H1 (cell line): ENCODE measurements at regions not wholly inside any gene's neighbourhood (a gene's known extent, or its start where the extent isn't known, plus 50 kb on each side); places are given as distances from the start of the nearest gene placed in this dataset.

ENCODE experiments used
- CTCF ChIA-PET: fragments of 300-600 bp; sonication (Branson Sonifier 250); formaldehyde crosslinking; loops from one replicate; lab custom pipeline; 2021; ENCODE audit not compliant: partially characterized antibody; lab: Charles Lee
- POLR2A ChIA-PET: fragments of 300-600 bp; sonication (Branson Sonifier 250); formaldehyde crosslinking; loops from one replicate; lab custom pipeline; 2021; ENCODE audit warnings: inconsistent platforms; ENCODE audit not compliant: partially characterized antibody; lab: Charles Lee
- DNase-seq, 2 experiments: peaks; one replicate each; pipeline versions ENCODE4 v3.0.0 to v3.0.0-alpha.2; 2010 to 2022; ENCODE audit warnings: low spot score in 2 of 2, low read depth in 1 of 2, mixed read lengths in 1 of 2
- FAIRE-seq: peaks from 2 replicates; lab custom pipeline; 2011; peaks lifted over from hg19 to GRCh38; lab: Jason Lieb, UNC
- H2AFZ ChIP-seq: 2 replicates; pipeline ENCODE4 v1.8.1; 2012; ENCODE audit warnings: low read length, inconsistent platforms
- H2AK5ac ChIP-seq: 2 replicates; pipeline ENCODE4 v1.6.1; 2013; ENCODE audit warnings: low read depth, low read length
- H2BK120ac ChIP-seq: replicated peaks from 2 replicates; pipeline ENCODE3; 2013; ENCODE audit warnings: low read depth, low read length, inconsistent platforms
- H2BK12ac ChIP-seq: 2 replicates; pipeline ENCODE4 v1.6.1; 2013; ENCODE audit warnings: low read depth, low read length
- H2BK15ac ChIP-seq: 2 replicates; pipeline ENCODE4 v1.6.1; 2013; ENCODE audit warnings: low read length
- H2BK20ac ChIP-seq: 2 replicates; pipeline ENCODE4 v1.6.1; 2013; ENCODE audit warnings: low read length
- H2BK5ac ChIP-seq: 2 replicates; pipeline ENCODE4 v1.6.1; 2013; ENCODE audit warnings: low read depth, low read length
- H3K14ac ChIP-seq: 2 replicates; pipeline ENCODE4 v1.6.1; 2013; ENCODE audit warnings: inconsistent platforms; ENCODE audit not compliant: insufficient read length
- H3K18ac ChIP-seq: 2 replicates; pipeline ENCODE4 v1.6.1; 2013; ENCODE audit warnings: low read length; ENCODE audit errors: extremely low read depth
- H3K23ac ChIP-seq: 2 replicates; pipeline ENCODE4 v1.6.1; 2013; ENCODE audit warnings: inconsistent platforms; ENCODE audit not compliant: insufficient read length
- H3K23me2 ChIP-seq: 2 replicates; pipeline ENCODE4 v1.6.1; 2013; ENCODE audit warnings: low read depth, low read length
- H3K27ac ChIP-seq: 2 replicates; pipeline ENCODE4 v1.6.1; 2011; ENCODE audit warnings: low read depth, low read length, inconsistent platforms
- H3K27me3 ChIP-seq, 4 experiments: replicated peaks in 1 of 4; 1 replicate in 1 of 4; 2 replicates in 3 of 4; pipeline versions ENCODE4 v1.6.1 to v1.8.1; 2011 to 2013; ENCODE audit warnings: low read length in 3 of 4, mild to moderate bottlenecking in 3 of 4, inconsistent platforms in 2 of 4, mixed read lengths in 2 of 4, moderate library complexity in 1 of 4; ENCODE audit not compliant: control insufficient read depth in 3 of 4, insufficient read depth in 3 of 4; ENCODE audit errors: extremely low read depth in 1 of 4
- H3K36me3 ChIP-seq, 4 experiments: 2 replicates each; pipeline versions ENCODE4 v1.6.1 to v1.8.1; 2011 to 2013; ENCODE audit warnings: mild to moderate bottlenecking in 4 of 4, low read length in 3 of 4, moderate library complexity in 2 of 4, control low read depth in 1 of 4, inconsistent platforms in 1 of 4; ENCODE audit not compliant: insufficient read depth in 4 of 4, control insufficient read depth in 2 of 4
- H3K4ac ChIP-seq: replicated peaks from 2 replicates; pipeline ENCODE3; 2013; ENCODE audit warnings: low read length, low read depth, mixed read lengths, inconsistent platforms; ENCODE audit not compliant: insufficient read length
- H3K4me1 ChIP-seq, 4 experiments: replicated peaks in 1 of 4; 1 replicate in 1 of 4; 2 replicates in 3 of 4; pipeline versions ENCODE4 v1.6.1 to v1.8.1; 2011 to 2013; ENCODE audit warnings: low read length in 3 of 4, inconsistent platforms in 2 of 4, mixed read lengths in 1 of 4; ENCODE audit not compliant: insufficient read depth in 4 of 4, control insufficient read depth in 3 of 4
- H3K4me2 ChIP-seq, 2 experiments: 2 replicates each; pipeline versions ENCODE4 v1.6.1 to v1.8.1; 2011 to 2013; ENCODE audit warnings: low read depth in 2 of 2, low read length in 2 of 2, control low read depth in 1 of 2, inconsistent platforms in 1 of 2, mild to moderate bottlenecking in 1 of 2; ENCODE audit not compliant: insufficient read depth in 1 of 2
- H3K4me3 ChIP-seq, 4 experiments: fragments of 200-600, 300-600 bp in 1 of 4; sonication (generic), shearing (Covaris generic), sonication (Bioruptor Twin) in 1 of 4; 2 replicates each; pipeline versions ENCODE4 v1.5.1 to v1.8.1; 2011 to 2016; ENCODE audit warnings: low read length in 4 of 4, low read depth in 3 of 4, control low read depth in 2 of 4, inconsistent platforms in 2 of 4, mild to moderate bottlenecking in 2 of 4, mixed read lengths in 1 of 4, moderate library complexity in 1 of 4; ENCODE audit not compliant: insufficient read depth in 2 of 4; ENCODE audit errors: extremely low read depth in 1 of 4
- H3K56ac ChIP-seq: replicated peaks from 2 replicates; pipeline ENCODE3; 2013; ENCODE audit warnings: low read depth, mild to moderate bottlenecking, mixed read lengths, low read length, inconsistent platforms; ENCODE audit not compliant: insufficient read length
- H3K79me1 ChIP-seq: 2 replicates; pipeline ENCODE4 v1.6.1; 2013; ENCODE audit warnings: low read depth, low read length, control low read depth
- H3K79me2 ChIP-seq, 2 experiments: 2 replicates each; pipeline versions ENCODE4 v1.6.1 to v1.8.1; 2012 to 2013; ENCODE audit warnings: low read length in 2 of 2, mild to moderate bottlenecking in 2 of 2, inconsistent platforms in 1 of 2; ENCODE audit not compliant: insufficient read depth in 2 of 2, control insufficient read depth in 1 of 2
- H3K9ac ChIP-seq, 4 experiments: replicated peaks in 1 of 4; 1 replicate in 1 of 4; 2 replicates in 3 of 4; pipeline versions ENCODE4 v1.6.1 to v1.8.1; 2011 to 2013; ENCODE audit warnings: low read depth in 3 of 4, low read length in 3 of 4, control low read depth in 2 of 4, mild to moderate bottlenecking in 2 of 4, moderate library complexity in 2 of 4, inconsistent platforms in 1 of 4; ENCODE audit errors: extremely low read depth in 1 of 4
- H3K9me3 ChIP-seq, 2 experiments: 2 replicates each; pipeline versions ENCODE4 v1.6.1 to v1.8.1; 2012 to 2013; ENCODE audit warnings: mild to moderate bottlenecking in 2 of 2, moderate library complexity in 2 of 2, control low read depth in 1 of 2, inconsistent platforms in 1 of 2, low read depth in 1 of 2, low read length in 1 of 2, mixed read lengths in 1 of 2; ENCODE audit not compliant: insufficient read depth in 2 of 2
- H4K20me1 ChIP-seq, 2 experiments: replicated peaks in 1 of 2; 2 replicates each; pipeline versions ENCODE3 to v1.8.1; 2011 to 2013; ENCODE audit warnings: inconsistent platforms in 2 of 2, low read length in 2 of 2, mild to moderate bottlenecking in 1 of 2; ENCODE audit not compliant: insufficient read depth in 2 of 2, control insufficient read depth in 1 of 2
- H4K5ac ChIP-seq: 2 replicates; pipeline ENCODE4 v1.6.1; 2013; ENCODE audit warnings: low read length, low read depth, mixed read lengths, inconsistent platforms; ENCODE audit not compliant: insufficient read length
- H4K8ac ChIP-seq: 2 replicates; pipeline ENCODE4 v1.8.0; 2013; ENCODE audit warnings: mild to moderate bottlenecking, moderate library complexity, low read length, inconsistent platforms; ENCODE audit not compliant: insufficient read depth; ENCODE audit errors: extremely low read depth
- H4K91ac ChIP-seq: replicated peaks from 2 replicates; pipeline ENCODE3; 2013; ENCODE audit warnings: low read length, mixed read lengths, inconsistent platforms; ENCODE audit not compliant: insufficient read length
- BRCA1 ChIP-seq: IDR thresholded peaks from 2 replicates; pipeline ENCODE4 v1.6.1; 2012; ENCODE audit warnings: low read depth, low read length, improper control_type of control experiment
- CBX5 ChIP-seq: fragments of 300-800, 300-1000 bp; sonication (generic); IDR thresholded peaks from 2 replicates; pipeline ENCODE4 v1.7.1; 2016; ENCODE audit warnings: antibody characterized with exemption, low read length, low read depth
- CHD2 ChIP-seq: IDR thresholded peaks from 2 replicates; pipeline ENCODE4 v1.6.1; 2012; ENCODE audit warnings: low read length, improper control_type of control experiment
- CTCF ChIP-seq, 3 experiments: IDR thresholded peaks; 1 replicate in 2 of 3; 2 replicates in 1 of 3; pipeline versions ENCODE4 v1.5.1 to v1.6.1; 2011; ENCODE audit warnings: low read length in 3 of 3, mild to moderate bottlenecking in 3 of 3, inconsistent platforms in 2 of 3, low read depth in 1 of 3, moderate library complexity in 1 of 3; ENCODE audit not compliant: insufficient read depth in 1 of 3; ENCODE audit errors: control extremely low read depth in 1 of 3
- EP300 ChIP-seq, 2 experiments: IDR thresholded peaks; 1 replicate in 1 of 2; 2 replicates in 1 of 2; pipeline ENCODE4 v1.6.1; 2011 to 2012; ENCODE audit warnings: low read depth in 2 of 2, low read length in 2 of 2, mild to moderate bottlenecking in 2 of 2, borderline replicate concordance in 1 of 2, inconsistent platforms in 1 of 2, moderate library complexity in 1 of 2
- GABPA ChIP-seq: IDR thresholded peaks from 2 replicates; pipeline ENCODE4 v1.6.1; 2011; ENCODE audit warnings: mild to moderate bottlenecking, low read length, moderate library complexity, borderline replicate concordance; ENCODE audit not compliant: insufficient read depth
- JUN ChIP-seq: IDR thresholded peaks from 2 replicates; pipeline ENCODE4 v1.6.1; 2011; ENCODE audit warnings: low read depth, mild to moderate bottlenecking, improper control_type of control experiment, low read length
- MAFK ChIP-seq: IDR thresholded peaks from 2 replicates; pipeline ENCODE4 v1.6.1; 2012; ENCODE audit warnings: low read depth, mild to moderate bottlenecking, improper control_type of control experiment, low read length
- RBBP5 ChIP-seq: IDR thresholded peaks from 2 replicates; pipeline ENCODE4 v1.7.1; 2012; ENCODE audit warnings: low read depth, mild to moderate bottlenecking, inconsistent platforms, low read length, moderate library complexity, borderline replicate concordance
- SP4 ChIP-seq: IDR thresholded peaks from 2 replicates; pipeline ENCODE4 v1.6.1; 2012; ENCODE audit warnings: low read length, inconsistent platforms
- SRF ChIP-seq: IDR thresholded peaks from 2 replicates; pipeline ENCODE4 v1.6.1; 2011; ENCODE audit warnings: mild to moderate bottlenecking, low read depth, low read length, moderate library complexity
- TBP ChIP-seq: IDR thresholded peaks from 2 replicates; pipeline ENCODE4 v1.6.1; 2011; ENCODE audit warnings: low read depth, low read length, improper control_type of control experiment
- ZNF274 ChIP-seq: IDR thresholded peaks from 2 replicates; pipeline ENCODE4 v1.7.0; 2012; ENCODE audit warnings: low read length, borderline replicate concordance; ENCODE audit errors: extremely low read depth
- WGBS, 2 experiments: shearing (Covaris generic) in 1 of 2; methylation state at CpG; one replicate each; pipeline versions ENCODE4 v1.1.6 to v1.1.7; 2013 to 2015; ENCODE audit warnings: low lambda C conversion rate in 2 of 2, mixed read lengths in 2 of 2, inconsistent platforms in 1 of 2, low coverage in 1 of 2, missing lambda C conversion rate in 1 of 2; ENCODE audit not compliant: insufficient replicate concordance in 2 of 2, insufficient coverage in 1 of 2, insufficient read length in 1 of 2; ENCODE audit errors: extremely low coverage in 1 of 2, missing lambda C conversion rate in 1 of 2; 5-methylcytosine and 5-hydroxymethylcytosine counted together

GRCh38 chr2:213225866-213226265 lies 58.4 kb upstream of the SPAG16 start:
- Histone ChIP-seq H2BK15ac (no peak overlapping the region), H3K23ac (no peak overlapping the region), H3K36me3 (no peaks in the 10 kb centered on the region), H3K27ac (no peak overlapping the region), H3K4me3 (no peak overlapping the region), H3K4me1 (no peaks in the 10 kb centered on the region; a peak in 1 of 7 replicates), H3K27me3 (no peaks in the 10 kb centered on the region), H4K91ac (no peak overlapping the region), H3K79me2 (no peaks in the 10 kb centered on the region), H4K20me1 (no peaks in the 10 kb centered on the region), H2AK5ac (no peak overlapping the region), H3K18ac (no peak overlapping the region), H2BK120ac (no peak overlapping the region), H3K4me2 (no peak overlapping the region), H3K9me3 (no peaks in the 10 kb centered on the region), H3K23me2 (no peaks in the 10 kb centered on the region), H4K5ac (no peak overlapping the region), H3K14ac (no peak overlapping the region), H3K56ac (no peak overlapping the region), H3K79me1 (no peaks in the 10 kb centered on the region), H2BK5ac (no peak overlapping the region), H2AFZ (no peak overlapping the region), H2BK20ac (no peak overlapping the region), H3K9ac (no peak overlapping the region), H4K8ac (no peak overlapping the region), H2BK12ac (no peak overlapping the region), H3K4ac (no peak overlapping the region)
- DNase-seq (no peak), FAIRE-seq (no peak)
- POLR2A ChIA-PET = no interaction called here
- CTCF ChIA-PET = interaction anchor here (1.5 kb wide), 1 partner anchor 72 kb away, joined by 4 read pairs; no protein-coding TSS in a partner anchor
- 90% methylated on average over 4 of the region's 4 CpGs; no CpG with 5 or more reads in 1 of the 2 experiments for WGBS, 2 experiments
- TF ChIP-seq CBX5 = no peak
- no peak for TF ChIP-seq EP300 (IDR thresholded peaks at IDR 0.05; ENCODE audit: borderline replicate concordance in 1 of 2, low read depth in 2 of 2, low read length in 2 of 2)
- no peak for TF ChIP-seq MAFK
- TF ChIP-seq RBBP5 = no peak
- TF ChIP-seq TBP = no peak
- no peak for TF ChIP-seq BRCA1
- TF ChIP-seq ZNF274 = no peak
- TF ChIP-seq SP4 = no peak
- TF ChIP-seq JUN = no peak
- no peak for TF ChIP-seq GABPA
- no peak for TF ChIP-seq CTCF (IDR thresholded peaks at IDR 0.05; ENCODE audit: control extremely low read depth in 1 of 3, insufficient read depth in 1 of 3, low read depth in 1 of 3, low read length in 3 of 3)
- no peak for TF ChIP-seq SRF
- TF ChIP-seq CHD2 = no peak
